ENCODE measurements at regions not wholly inside any gene's neighbourhood (a gene's known extent, or its start where the extent isn't known, plus 50 kb on each side); places are given as distances from the start of the nearest gene placed in this dataset.

- Histone ChIP-seq H3K27me3 (ENCODE audit: control insufficient read depth, insufficient read depth, low read length, poor library complexity, severe bottlenecking) (no peaks in the 10 kb centered on the region), H3K36me3 (ENCODE audit: control insufficient read depth, insufficient read depth, low read length) (no peaks in the 10 kb centered on the region), H3K9me3 (ENCODE audit: control insufficient read depth, low read length) (peaks cover 7% of the 10 kb centered on the region), H3K27ac (ENCODE audit: low read depth, low read length) (no peak overlapping the region), H3K4me1 (ENCODE audit: control insufficient read depth, insufficient read depth, low read length) (no peaks in the 10 kb centered on the region), H3K9ac (ENCODE audit: extremely low read depth, low read length, poor library complexity, severe bottlenecking) (no peak overlapping the region), H3K4me3 (ENCODE audit: low read length) (no peak overlapping the region)
- Mint-ChIP-seq H3K36me3 (ENCODE audit: low read depth) (peaks cover 4% of the 10 kb centered on the region), H3K4me3 (no peak overlapping the region), H3K27ac (no peak overlapping the region), H3K27me3 (ENCODE audit: insufficient read depth) (no peaks in the 10 kb centered on the region), H3K4me1 (no peaks in the 10 kb centered on the region), H3K9me3 (peaks cover 6% of the 10 kb centered on the region)
- TF ChIP-seq CTCF (conservative IDR thresholded peaks at IDR 0.05): no peak
- WGBS, 2 experiments (ENCODE audit: insufficient coverage in 1 of 2, insufficient read length in 1 of 2): 92 to 95% methylated on average over 2 of the region's 2 CpGs
- no peak for DNase-seq
Measured at GRCh38 chr11:80538040-80538439, 1097.2 kb upstream of the TENM4 start.

- Mint-ChIP-seq H3K9me3 (peaks cover 18% of the 10 kb centered on the region), H3K4me3 (no peak overlapping the region), H3K27me3 (ENCODE audit: insufficient read depth) (no peaks in the 10 kb centered on the region), H3K36me3 (ENCODE audit: low read depth) (peaks cover 4% of the 10 kb centered on the region), H3K4me1 (peaks cover under 1% of the 10 kb centered on the region), H3K27ac (no peak overlapping the region)
- H3K9me3 ChIP-seq (ENCODE audit: control insufficient read depth, low read length): peaks cover 17% of the 10 kb centered on the region
- H3K27ac ChIP-seq (ENCODE audit: low read depth, low read length): no peak overlapping the region
- no peaks in the 10 kb centered on the region for H3K27me3 ChIP-seq (ENCODE audit: control insufficient read depth, insufficient read depth, low read length, poor library complexity, severe bottlenecking)
- H3K36me3 ChIP-seq (ENCODE audit: control insufficient read depth, insufficient read depth, low read length): no peaks in the 10 kb centered on the region
- WGBS, 2 experiments (ENCODE audit: insufficient coverage in 1 of 2, insufficient read length in 1 of 2): 100% methylated on average over 1 of the region's 1 CpG; no CpG with 5 or more reads in 1 of the 2 experiments
- H3K9ac ChIP-seq (ENCODE audit: extremely low read depth, low read length, poor library complexity, severe bottlenecking): no peak overlapping the region
- no peaks in the 10 kb centered on the region for H3K4me1 ChIP-seq (ENCODE audit: control insufficient read depth, insufficient read depth, low read length)
- no peak overlapping the region for H3K4me3 ChIP-seq (ENCODE audit: low read length)
- no peak for DNase-seq
- no peak for TF ChIP-seq CTCF (conservative IDR thresholded peaks at IDR 0.05)
Measured at GRCh38 chr11:80533463-80533862, 1092.6 kb upstream of the TENM4 start.

GRCh38 chr11:80532633-80533232, 1091.9 kb upstream of the TENM4 start:
- Mint-ChIP-seq H3K36me3 (ENCODE audit: low read depth) (peaks cover 4% of the 10 kb centered on the region), H3K27ac (no peak overlapping the region), H3K4me3 (no peak overlapping the region), H3K27me3 (ENCODE audit: insufficient read depth) (no peaks in the 10 kb centered on the region), H3K4me1 (peaks cover 4% of the 10 kb centered on the region), H3K9me3 (peaks cover 18% of the 10 kb centered on the region)
- no peak for DNase-seq
- Histone ChIP-seq H3K9ac (ENCODE audit: extremely low read depth, low read length, poor library complexity, severe bottlenecking) (no peak overlapping the region), H3K27ac (ENCODE audit: low read depth, low read length) (no peak overlapping the region), H3K9me3 (ENCODE audit: control insufficient read depth, low read length) (peaks cover 17% of the 10 kb centered on the region), H3K4me3 (ENCODE audit: low read length) (no peak overlapping the region), H3K36me3 (ENCODE audit: control insufficient read depth, insufficient read depth, low read length) (no peaks in the 10 kb centered on the region), H3K27me3 (ENCODE audit: control insufficient read depth, insufficient read depth, low read length, poor library complexity, severe bottlenecking) (no peaks in the 10 kb centered on the region), H3K4me1 (ENCODE audit: control insufficient read depth, insufficient read depth, low read length) (no peaks in the 10 kb centered on the region)
- 89 to 91% methylated on average over 1 to 21 of the region's 21 CpGs for WGBS, 2 experiments (ENCODE audit: insufficient coverage in 1 of 2, insufficient read length in 1 of 2)
- TF ChIP-seq CTCF (conservative IDR thresholded peaks at IDR 0.05): no peak

All from endodermal cell (in vitro differentiated cells).